ENCODE measurements at regions not wholly inside any gene's neighbourhood (a gene's known extent, or its start where the extent isn't known, plus 50 kb on each side); places are given as distances from the start of the nearest gene placed in this dataset.

DNA sequence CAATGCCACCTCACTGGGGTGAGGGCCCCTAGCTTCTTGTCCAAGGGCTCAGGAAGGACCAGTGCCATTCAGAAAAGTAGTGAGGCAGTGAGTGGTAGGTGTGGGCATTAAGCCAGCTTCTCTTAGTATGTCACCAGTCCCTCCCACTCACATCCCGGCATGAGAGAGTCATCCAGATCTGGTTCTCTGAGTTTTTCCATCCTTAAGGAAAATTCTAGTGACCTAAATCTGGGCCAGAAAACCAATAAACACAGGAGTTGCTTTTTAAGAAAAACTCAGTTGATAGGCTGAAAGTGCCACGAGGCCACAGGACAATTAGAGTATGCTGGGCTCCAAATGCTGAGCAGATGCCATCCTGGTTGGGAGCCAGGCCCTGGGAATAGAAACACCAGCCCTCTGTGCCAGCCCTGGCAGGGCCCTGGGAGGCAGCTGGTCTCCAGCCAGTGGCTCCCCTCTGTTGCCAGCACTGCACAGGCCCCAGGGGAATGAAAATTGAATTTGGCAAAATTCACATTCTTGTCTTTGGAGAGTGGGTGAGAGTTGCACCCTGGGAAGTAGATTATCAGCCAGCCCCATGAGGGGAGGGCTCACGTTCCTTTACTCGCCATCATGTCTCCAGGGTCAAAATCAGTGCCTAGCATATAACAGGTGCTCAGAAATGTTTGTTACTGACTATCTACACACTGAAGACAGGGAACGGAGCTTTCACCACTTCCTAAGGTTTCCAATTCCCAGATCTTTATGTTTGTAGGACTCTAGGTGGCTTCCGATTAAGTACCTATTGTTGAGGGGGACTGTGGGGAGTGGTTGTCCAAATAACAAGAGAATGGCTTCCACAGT is 52.8 kb downstream of the FAM43A start:
- no peak for DNase-seq (ENCODE audit: low read depth)

DNA sequence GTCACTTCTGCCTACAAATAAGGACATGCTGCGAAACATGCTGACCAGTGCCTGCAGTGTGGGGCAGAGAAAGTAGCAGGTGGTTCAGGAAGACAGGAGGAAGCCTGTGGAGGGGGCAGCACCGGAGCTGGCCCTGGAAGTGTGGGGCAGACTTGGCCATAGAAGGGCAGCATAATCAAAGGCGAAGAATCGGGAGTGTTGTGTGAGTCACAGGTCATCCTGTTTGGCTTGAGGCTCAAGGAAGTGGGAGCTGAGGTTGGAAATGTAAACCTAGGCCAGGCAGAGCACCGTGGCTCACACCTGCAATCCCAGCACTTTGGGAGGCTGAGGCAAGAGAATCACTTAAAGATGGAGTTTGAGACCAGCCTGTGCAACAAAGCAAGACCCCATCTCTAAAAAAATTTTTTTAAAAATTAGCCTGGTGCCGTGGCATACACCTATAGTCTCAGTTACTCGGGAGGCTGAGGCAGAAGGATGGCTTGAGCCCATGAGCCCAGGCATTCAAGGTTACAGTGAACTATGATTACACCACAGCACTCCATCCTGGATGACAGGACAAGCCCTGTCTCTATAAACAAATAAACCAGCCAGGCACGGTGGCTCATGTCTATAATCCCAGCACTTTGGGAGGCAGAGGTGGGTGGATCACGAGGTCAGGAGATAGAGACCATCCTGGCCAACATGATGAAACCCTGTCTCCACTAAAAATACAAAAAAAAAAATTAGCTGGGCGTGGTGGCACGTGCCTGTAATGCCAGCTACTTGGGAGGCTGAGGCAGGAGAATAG is 54.0 kb downstream of the FAM43A start:
- DNase-seq (ENCODE audit: low read depth): no peak

DNA sequence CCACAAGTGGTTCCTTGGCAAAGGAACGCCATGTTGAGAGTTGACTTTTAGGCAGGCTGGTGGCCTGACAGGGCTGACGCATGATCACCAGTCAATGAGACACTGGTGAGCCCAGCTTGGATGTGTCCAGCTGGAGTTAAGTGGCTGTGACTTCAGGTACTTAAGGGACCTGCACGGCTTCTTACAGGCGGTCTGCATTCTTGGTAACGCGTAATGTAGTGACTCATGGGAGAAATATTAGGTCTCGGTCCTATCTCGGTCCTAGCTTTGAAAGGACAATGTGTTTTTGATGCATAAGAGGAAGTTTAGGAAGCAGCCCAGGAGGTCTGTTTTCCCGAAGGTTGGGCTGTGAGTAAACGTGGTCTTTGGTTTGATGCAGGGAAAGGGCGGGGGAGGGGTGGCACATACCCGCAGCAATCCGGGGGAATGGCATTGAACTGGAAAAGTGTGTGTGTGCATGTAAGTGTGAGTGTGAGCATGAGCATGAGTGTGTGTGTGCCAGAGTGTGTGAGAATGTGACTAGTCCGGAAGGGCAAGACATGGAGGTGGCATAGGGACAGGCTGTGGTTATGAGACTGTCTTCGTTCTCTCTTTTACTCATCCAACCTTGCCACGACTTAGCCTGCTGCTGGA is 55.3 kb downstream of the FAM43A start:
- no peak for DNase-seq (ENCODE audit: low read depth)

DNA sequence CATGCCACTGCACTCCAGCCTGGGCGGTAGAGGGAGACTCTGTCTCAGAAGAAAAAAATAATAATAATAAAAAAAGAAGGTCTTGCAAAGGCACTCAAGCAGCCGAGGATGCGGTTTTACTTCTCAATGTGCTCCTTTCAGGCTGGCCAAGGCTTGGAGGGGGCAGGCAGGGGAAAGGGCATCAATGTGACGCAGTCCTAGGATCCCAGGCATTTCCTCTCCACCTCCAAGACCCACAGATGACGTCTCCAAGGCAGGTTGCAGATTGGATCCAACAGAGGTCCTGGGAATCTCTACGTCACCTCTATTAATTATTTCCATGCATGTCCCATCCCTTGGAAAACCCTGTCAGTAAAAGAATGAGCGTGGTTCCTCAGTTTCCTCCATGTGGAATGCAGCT is 56.2 kb downstream of the FAM43A start:
- DNase-seq (ENCODE audit: low read depth): no peak

DNA sequence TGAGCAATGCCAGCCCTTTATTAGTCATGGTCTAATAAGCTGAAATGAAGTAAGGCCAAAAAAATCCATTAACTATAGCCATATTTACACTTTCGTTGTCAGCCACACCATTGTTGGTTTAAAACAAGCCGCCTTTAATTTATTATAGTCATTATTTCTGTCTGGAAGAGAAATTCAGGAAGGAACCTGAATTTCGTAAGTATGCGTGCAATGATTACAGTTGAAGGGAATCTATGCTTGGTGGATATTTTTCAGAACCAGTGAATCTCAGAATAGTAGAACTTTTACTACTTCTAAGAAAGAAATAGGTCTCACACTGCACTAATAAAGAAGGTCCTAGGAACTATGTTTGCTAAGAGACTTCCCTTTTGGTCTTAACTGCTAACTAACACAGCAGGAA is 59.1 kb downstream of the FAM43A start:
- DNase-seq (ENCODE audit: low read depth): no peak

DNA sequence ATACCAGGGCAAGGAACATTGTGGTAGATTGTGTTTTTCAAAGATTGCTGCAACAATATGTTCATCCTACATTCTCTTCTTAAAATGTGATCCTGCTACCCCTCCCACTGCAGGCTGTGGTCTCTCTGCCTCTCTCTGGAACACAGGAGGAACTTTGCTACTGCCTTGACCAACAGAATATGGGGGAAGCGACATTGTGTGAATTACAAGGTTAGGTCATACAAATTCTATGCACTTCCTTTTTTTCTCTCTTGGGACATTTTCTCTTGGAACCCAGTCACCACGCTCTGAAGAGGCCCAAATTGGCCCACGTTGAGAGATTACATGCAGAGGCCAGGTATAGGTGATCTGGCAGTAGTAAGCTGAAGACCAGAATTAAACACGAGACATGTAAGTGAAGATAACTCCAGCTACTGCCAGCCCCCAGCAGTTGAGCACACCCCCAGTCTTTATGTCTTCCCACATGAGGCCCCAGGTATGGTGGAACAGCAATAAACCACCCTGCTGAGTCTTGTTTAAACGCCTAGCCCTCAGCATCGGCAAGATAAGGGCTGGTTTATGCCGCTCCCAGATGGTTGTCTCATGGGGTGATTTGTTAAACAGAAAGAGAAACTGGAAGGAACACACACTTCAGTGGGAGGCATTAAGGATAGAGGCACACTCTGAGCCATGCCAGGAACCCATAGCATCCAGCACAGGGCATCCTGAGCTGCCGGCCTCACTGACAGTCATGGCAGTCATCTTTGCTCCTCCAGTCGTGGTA is 59.9 kb downstream of the FAM43A start:
- DNase-seq (ENCODE audit: low read depth): no peak

DNA sequence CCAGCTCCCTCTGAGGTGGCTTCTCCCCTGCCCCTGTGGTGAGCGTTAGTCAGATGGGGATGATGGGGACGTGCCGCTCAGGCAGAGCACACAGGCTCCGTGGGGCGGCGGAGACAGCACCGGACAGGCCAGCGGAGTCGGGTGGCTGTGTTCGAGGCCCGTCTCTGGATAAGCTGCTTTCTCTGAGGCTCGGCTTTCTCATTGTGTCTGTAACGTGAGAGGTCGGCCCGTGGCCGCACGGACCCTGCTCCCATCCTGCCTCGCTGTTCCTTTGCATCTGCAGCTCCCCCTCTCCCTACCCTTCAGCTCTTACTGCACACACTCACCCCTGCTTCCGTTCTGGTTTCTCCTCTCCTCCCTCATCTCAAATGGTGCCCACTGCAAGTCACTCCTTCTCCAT is 62.5 kb downstream of the FAM43A start:
- no peak for DNase-seq (ENCODE audit: low read depth)

DNA sequence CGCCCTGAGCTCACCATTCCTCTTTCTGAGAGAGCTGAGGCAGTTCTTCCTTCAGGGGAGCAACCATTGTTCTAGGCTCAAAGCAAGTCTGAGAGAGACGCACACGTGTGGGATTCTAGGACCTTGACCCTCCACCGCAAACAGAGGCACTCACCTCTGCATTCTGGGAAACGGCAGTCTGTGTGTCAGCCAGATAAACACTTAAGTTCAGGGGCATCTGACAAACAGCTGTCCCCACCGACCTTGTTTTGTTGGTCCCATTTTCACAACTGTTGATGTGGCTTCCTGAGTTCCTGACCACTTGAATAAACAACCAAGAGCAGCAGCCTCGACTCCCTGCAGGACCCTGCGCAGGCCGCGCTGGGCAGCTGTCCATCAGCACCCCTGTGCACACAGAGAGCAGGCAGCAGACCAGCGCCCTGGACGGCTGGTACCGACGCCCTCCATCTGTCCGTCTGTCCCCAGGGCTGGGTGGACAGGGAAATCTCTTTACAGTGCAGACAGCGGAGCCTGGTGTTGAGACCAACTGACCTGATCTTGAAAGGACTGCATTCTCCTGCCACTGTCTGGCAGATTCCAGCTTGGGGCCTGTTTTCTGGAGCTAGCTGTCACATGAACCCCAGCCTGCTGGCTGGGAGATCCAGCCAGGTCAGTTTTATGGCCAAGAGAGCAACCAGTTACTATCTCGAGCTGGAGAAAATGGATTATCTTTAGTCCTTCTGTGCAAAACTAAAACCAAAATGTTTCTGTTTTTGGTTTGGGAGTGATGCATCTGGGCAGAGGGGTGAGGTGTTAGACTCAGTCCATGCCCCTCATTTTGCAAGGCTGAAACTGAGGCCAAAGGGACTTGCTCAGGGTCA is 64.2 kb downstream of the FAM43A start:
- DNase-seq (ENCODE audit: low read depth): no peak

DNA sequence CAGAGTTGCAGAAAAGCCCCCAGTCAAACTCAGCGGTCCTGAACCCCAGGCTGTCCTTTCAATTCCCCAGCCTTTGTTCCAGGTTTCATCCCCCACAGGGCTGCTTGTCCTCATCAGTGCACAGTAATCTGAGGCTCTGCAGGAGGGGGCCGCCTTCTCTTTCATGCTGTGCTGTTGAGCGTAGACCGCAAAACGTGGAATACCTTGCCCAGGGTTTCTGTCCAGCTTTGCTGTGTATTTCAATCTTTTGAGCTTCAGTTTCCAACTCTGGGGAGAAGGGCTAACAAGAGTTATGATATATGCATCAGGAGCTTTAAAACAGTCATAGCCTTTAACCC is 64.8 kb downstream of the FAM43A start:
- DNase-seq (ENCODE audit: low read depth): no peak

DNA sequence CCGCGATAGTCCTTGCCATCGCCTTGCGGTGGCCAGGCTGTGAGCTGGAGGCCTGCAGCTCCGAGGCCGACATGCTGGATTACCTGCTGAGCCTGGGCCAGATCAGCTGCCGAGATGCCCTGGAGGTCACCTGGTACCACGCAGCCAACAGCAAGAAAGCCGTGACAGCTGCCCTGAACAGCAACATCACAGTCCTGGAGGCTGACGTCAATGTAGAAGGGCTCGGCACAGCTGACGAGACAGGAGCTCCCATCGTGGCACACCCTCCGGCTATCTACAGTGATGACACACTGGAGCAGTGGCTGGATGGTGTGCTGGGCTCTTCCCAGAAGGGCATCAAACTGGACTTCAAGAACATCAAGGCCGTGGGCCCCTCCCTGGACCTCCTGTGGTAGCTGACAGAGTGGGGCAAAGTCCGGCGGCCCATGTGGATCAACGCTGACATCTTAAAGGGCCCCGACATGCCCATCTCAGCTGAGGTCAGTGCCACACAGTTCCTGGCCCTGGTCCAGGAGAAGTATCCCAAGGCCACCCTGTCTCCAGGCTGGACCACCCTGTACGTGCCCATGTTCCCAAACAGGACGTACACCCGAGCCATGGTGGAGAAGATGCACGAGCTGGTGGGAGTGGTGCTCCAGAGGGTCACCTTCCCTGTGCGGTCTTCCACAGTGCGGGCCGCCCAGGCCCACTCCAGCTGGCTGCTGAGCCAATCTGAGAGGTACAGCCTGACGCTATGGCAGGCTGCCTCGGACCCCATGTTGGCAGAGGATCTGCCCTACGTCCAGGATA is 70.2 kb downstream of the FAM43A start:
- DNase-seq (ENCODE audit: low read depth): no peak

DNA sequence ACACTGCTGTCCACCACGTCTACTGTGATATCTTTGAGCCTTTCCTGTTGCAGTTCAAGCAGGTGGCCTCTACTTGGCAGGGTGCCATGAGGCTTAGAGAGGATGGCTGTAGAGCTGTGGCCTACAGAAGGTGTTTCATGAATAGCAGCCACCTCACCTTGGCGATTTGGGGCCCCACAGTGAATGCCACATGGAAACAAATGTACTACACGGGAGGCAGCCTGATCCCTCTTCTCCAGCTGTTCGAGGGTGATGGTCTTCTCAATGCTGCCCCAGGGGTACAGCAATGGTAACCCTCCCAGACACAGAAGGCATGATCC is 70.7 kb downstream of the FAM43A start:
- no peak for DNase-seq (ENCODE audit: low read depth)

DNA sequence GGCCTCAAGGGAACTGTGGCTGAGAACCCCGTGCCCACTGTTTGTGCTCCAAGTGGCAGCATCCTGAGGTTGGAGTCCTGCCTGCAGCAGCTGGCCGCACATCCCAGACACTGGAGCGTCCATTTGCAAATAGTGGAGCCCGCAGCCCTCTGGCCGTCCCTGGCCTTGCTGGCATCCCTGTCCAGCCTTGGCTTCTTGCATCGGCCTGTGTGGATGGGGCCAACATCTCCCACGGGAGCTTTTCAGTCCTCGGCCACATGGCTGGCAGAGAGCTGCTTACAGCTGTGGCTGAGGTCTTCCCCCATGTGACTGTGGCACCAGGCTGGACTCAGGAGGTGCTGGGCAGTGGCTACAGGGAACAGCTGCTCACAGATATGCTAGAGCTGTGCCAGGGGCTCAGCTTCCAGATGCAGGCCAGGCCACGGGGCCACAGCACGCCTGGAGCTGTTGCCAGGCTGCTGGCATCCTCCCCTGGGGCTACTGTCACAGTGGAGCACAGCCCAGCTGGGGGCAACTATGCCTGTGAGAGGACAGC is 71.2 kb downstream of the FAM43A start:
- DNase-seq (ENCODE audit: low read depth): no peak

DNA sequence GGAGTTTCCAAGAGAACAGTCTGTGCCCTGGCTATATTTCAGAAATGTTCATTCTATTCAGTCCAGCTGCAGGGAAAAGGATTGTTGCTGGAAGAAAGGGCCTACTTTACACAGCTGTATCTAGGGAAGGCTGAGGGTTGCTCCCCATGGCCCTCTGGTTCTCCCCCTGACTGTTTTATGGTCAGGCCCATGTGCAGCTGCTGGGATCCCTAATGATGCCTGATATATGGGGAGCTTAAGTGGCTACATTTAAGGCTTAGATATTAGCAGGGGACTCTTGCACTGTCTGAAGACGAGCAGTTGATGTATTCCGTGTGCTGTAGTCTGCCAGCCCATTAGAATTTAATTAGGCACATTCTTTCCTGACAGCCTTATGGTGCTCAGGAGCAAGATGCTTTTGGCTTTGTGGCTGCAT is 72.0 kb downstream of the FAM43A start:
- DNase-seq (ENCODE audit: low read depth): no peak

DNA sequence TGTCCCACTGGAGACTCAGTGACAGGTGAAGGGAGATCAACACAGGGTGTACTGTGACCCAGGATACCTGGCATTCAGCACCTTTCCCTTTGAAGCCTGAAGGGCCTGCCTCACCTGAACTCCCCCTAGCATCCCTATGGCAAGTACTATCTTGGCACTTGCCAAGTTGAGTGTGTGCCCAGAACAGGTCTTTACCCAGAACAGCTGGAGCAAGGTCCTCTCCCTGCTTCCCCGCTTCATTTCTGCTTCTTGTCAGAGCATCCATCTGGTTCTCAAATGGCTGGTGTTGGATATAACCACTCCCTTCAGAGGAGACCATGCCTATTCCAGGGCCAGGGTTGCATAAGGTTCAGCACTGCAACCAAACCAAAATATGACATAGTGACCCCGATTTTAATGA is 73.0 kb downstream of the FAM43A start:
- no peak for DNase-seq (ENCODE audit: low read depth)

DNA sequence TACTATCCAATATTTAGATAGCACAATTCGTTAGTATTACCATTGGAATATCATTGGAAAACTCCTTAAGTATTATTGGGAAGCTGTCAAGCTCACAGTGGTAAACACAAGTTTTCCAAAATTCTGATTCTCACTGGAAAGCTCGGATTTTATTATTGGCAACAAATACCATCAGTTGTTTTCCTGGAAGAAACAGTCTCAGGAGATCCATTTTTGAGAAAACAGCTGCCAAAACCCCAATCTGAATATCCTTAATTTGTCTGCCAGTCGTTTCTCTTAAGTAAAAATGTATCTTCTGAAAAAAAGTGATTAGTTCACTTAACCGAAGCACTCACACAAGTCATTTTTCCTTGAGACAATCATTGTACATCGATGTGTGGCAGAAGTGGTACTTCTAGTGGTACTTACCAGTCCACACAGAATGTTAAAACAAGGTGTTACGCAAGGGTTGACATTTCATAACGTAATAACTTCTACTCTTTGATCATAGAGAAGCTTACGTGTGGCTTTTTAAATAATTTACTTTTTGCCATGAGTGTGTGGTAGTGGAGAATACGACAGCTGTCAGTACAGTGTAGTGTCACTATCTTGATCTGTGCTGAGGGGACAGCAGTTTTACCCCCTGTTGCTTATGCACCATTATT is 74.9 kb downstream of the FAM43A start:
- no peak for DNase-seq (ENCODE audit: low read depth)

DNA sequence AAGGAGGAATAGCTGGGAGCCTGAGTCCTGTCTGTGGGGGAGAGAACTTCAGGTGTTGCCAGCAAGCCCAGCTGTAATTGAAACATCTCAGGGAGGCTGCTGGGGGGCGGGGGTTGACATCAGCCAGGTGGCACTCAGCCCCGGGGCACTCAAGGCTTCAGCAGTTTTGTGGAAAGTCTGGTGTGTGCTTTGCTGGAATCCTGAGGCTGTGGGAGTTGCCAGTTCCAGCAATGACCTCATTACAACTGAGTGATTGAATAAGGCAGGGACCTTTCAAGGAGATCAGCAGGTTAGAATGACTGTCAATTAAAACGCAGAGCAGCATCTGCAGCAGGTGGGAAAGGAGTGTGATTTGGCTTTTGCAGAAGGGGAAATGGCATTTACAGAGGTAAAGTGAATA is 75.7 kb downstream of the FAM43A start:
- DNase-seq (ENCODE audit: low read depth): no peak

DNA sequence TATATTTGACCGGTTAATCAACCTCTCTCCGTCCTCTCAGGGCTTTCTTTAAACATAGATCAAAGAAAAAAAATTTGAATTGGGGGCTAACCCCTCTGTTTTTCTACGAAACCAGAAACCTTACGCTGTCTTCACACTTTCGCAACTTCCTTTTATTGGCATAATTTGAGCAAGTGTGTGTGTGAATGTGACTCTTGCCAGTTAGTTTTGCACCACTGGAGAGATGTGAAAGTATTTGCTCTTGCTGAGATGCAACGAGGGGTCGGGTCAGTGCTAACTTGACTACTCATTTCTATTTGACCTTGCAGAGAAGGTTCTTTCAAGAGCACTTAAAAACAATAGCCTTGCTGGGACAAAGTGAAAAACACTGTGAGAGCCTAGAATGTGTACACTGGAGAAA is 81.2 kb downstream of the FAM43A start:
- DNase-seq (ENCODE audit: low read depth): no peak

DNA sequence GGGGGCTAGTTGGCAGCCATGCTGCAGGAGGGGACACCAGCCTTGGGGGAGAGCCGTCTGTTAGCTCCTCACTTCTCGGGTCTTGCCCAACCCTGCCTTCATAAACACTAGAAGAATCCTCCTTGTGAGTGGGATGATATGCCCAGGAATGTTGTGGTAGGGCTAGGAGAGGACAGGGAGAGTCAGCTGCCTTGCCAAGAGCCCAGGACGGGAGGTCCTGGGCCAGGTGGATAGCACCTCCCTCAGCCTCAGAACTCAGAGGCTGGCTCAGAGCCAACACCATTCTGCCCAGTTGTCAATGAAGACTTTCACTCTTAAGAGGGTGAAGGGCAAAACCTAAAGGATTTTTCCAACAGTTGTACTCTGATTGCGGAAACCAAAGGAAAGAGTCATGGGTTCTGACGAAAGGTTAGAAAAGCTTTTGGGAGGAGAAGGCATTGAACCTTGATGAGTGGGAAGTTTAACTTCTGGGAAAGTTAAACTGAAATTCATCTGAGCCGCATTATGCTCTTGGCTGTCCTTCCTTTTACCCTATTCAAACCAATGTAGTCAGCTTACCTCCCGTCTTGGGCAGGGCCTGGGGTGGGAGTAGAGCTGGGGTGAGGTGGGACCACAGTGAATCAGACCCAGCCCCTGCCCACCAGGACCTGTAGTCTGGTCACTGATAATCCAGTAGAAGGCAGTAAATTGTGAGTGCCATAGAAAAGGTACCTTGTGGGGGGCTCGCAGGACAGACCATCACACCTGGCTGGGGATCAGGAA is 81.9 kb downstream of the FAM43A start:
- no peak for DNase-seq (ENCODE audit: low read depth)

DNA sequence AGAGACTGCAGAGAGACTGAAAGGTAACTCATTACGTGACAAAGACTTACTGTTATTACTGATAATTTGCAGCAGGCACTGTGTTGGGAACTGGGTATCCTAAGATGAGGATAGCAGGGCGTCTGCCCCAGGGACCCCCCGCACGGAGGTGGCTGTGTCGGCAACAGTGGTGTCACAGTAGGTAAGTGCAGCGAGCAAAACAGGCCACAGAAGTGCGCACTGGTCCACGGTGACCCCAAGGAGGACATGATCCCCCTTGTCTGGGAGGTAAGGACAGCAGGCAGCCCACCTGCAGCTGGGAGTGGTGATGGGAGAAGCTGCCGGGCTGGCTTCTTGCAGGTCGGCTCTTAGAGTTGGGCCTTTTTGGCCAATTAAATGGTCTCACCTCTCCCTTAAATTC is 82.9 kb downstream of the FAM43A start:
- DNase-seq (ENCODE audit: low read depth): no peak
